ENCODE measurements at regions not wholly inside any gene's neighbourhood (a gene's known extent, or its start where the extent isn't known, plus 50 kb on each side); places are given as distances from the start of the nearest gene placed in this dataset.

DNA sequence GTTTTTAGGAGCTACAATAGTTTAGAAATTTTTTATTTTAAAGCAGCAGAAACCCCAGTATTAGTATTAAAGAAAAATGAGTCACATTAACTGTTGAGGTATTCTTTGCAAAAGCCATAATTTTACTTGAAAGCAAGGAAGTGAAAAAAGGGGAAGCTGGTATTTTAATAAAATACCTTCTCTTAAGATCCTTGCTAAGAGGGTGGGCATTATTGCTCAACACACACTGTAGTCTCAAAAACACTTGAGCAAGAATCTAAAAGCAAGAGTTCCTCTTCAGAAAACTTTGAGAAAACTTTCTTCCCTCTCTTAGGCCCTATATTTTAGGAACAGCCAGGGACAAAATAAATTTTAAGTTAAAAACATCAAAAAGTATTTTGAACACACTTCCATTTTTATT, 259.4 kb upstream of the DIAPH2 start:
- Histone ChIP-seq H2BK20ac (ENCODE audit: low read length) (no peak overlapping the region), H4K20me1 (replicated peaks in 1 of 2; ENCODE audit: control insufficient read depth in 1 of 2, insufficient read depth in 2 of 2, low read length in 2 of 2) (no peaks in the 10 kb centered on the region), H3K4me2 (ENCODE audit: insufficient read depth in 1 of 2, low read depth in 2 of 2, low read length in 2 of 2) (no peak overlapping the region), H3K9me3 (ENCODE audit: insufficient read depth in 2 of 2, low read depth in 1 of 2, low read length in 1 of 2) (no peaks in the 10 kb centered on the region), H2BK120ac (replicated peaks; ENCODE audit: low read depth, low read length) (no peak overlapping the region), H3K27me3 (replicated peaks in 1 of 4; ENCODE audit: control insufficient read depth in 3 of 4, extremely low read depth in 1 of 4, insufficient read depth in 3 of 4, low read length in 3 of 4) (no peaks in the 10 kb centered on the region), H4K5ac (ENCODE audit: insufficient read length, low read depth, low read length) (no peak overlapping the region), H3K56ac (replicated peaks; ENCODE audit: insufficient read length, low read depth, low read length) (no peak overlapping the region), H3K18ac (ENCODE audit: extremely low read depth, low read length) (no peak overlapping the region), H2BK5ac (ENCODE audit: low read depth, low read length) (no peak overlapping the region), H2AK5ac (ENCODE audit: low read depth, low read length) (no peak overlapping the region), H4K91ac (replicated peaks; ENCODE audit: insufficient read length, low read length) (no peak overlapping the region), H3K36me3 (ENCODE audit: control insufficient read depth in 2 of 4, insufficient read depth in 4 of 4, low read length in 3 of 4) (no peaks in the 10 kb centered on the region), H3K79me2 (ENCODE audit: control insufficient read depth in 1 of 2, insufficient read depth in 2 of 2, low read length in 2 of 2) (no peaks in the 10 kb centered on the region), H3K4me1 (replicated peaks in 1 of 4; ENCODE audit: control insufficient read depth in 3 of 4, insufficient read depth in 4 of 4, low read length in 3 of 4) (no peaks in the 10 kb centered on the region), H3K4ac (replicated peaks; ENCODE audit: insufficient read length, low read depth, low read length) (no peak overlapping the region), H2BK15ac (ENCODE audit: low read length) (no peak overlapping the region), H2BK12ac (ENCODE audit: low read depth, low read length) (no peak overlapping the region), H2AFZ (ENCODE audit: low read length) (no peak overlapping the region), H4K8ac (ENCODE audit: extremely low read depth, insufficient read depth, low read length) (no peak overlapping the region), H3K9ac (replicated peaks in 1 of 4; ENCODE audit: extremely low read depth in 1 of 4, low read depth in 3 of 4, low read length in 3 of 4) (no peak overlapping the region), H3K79me1 (ENCODE audit: low read depth, low read length) (no peaks in the 10 kb centered on the region), H3K14ac (ENCODE audit: insufficient read length) (no peak overlapping the region), H3K27ac (ENCODE audit: low read depth, low read length) (no peak overlapping the region), H3K4me3 (ENCODE audit: extremely low read depth in 1 of 4, insufficient read depth in 2 of 4, low read depth in 3 of 4, low read length in 4 of 4) (no peak overlapping the region), H3K23me2 (ENCODE audit: low read depth, low read length) (no peaks in the 10 kb centered on the region), H3K23ac (ENCODE audit: insufficient read length) (no peak overlapping the region)
- no peak for TF ChIP-seq KDM1A (IDR thresholded peaks at IDR 0.05; ENCODE audit: borderline replicate concordance, low read length)
- no peak for TF ChIP-seq ZNF274 (IDR thresholded peaks at IDR 0.05; ENCODE audit: borderline replicate concordance, extremely low read depth, low read length)
- no peak for TF ChIP-seq CBX5 (IDR thresholded peaks at IDR 0.05; ENCODE audit: low read depth, low read length)
- CTCF ChIA-PET (ENCODE audit: partially characterized antibody), result interaction anchor here (0.6 kb wide), 1 partner anchor 16 kb away, joined by 5 read pairs; no protein-coding TSS in a partner anchor
- FAIRE-seq (no peak), DNase-seq (ENCODE audit: low read depth in 1 of 2, low spot score in 2 of 2) (no peak)
- POLR2A ChIA-PET (ENCODE audit: partially characterized antibody), result no interaction called here
